GM19238 (cell line): ENCODE measurements at regions not wholly inside any gene's neighbourhood (a gene's known extent, or its start where the extent isn't known, plus 50 kb on each side); places are given as distances from the start of the nearest gene placed in this dataset.
"Not testable (repeated sequence)": the region's sequence is repeated elsewhere in the genome, so short reads cannot be mapped to it uniquely, and the experiment has no call there.

Experiments
- DNase-seq: peaks from one replicate; pipeline ENCODE4 v3.0.0; 2011; ENCODE audit warnings: low spot score; ENCODE audit not compliant: insufficient read length

- DNase-seq, result not testable (repeated sequence)
Observed at GRCh38 chr5:85994653-85995052, 623.1 kb upstream of the COX7C start.

GRCh38 chr5:85998656-85999055 is 619.1 kb upstream of the COX7C start:
- no peak for DNase-seq

GRCh38 chr5:86008293-86008692 is 609.4 kb upstream of the COX7C start:
- DNase-seq, result no peak

- DNase-seq, result no peak
Observed at GRCh38 chr5:86008704-86009103, 609.0 kb upstream of the COX7C start.

- no peak for DNase-seq
Observed at GRCh38 chr5:86011937-86012336, 605.8 kb upstream of the COX7C start.

- DNase-seq, result no peak
Observed at GRCh38 chr5:86029308-86029707, 588.4 kb upstream of the COX7C start.

GRCh38 chr5:86030753-86031152 is 587.0 kb upstream of the COX7C start:
- no peak for DNase-seq

- no peak for DNase-seq
Observed at GRCh38 chr5:86038566-86038965, 579.2 kb upstream of the COX7C start.

- no peak for DNase-seq
Observed at GRCh38 chr5:86039351-86039750, 578.4 kb upstream of the COX7C start.

GRCh38 chr5:86070719-86071118 is 547.0 kb upstream of the COX7C start:
- no peak for DNase-seq

GRCh38 chr5:86074297-86074696 is 543.4 kb upstream of the COX7C start:
- DNase-seq, result no peak

GRCh38 chr5:86075139-86075538 is 542.6 kb upstream of the COX7C start:
- DNase-seq, result no peak

- DNase-seq, result no peak
Observed at GRCh38 chr5:86095092-86095491, 522.6 kb upstream of the COX7C start.

GRCh38 chr5:86101966-86102365 is 515.8 kb upstream of the COX7C start:
- no peak for DNase-seq

GRCh38 chr5:86108825-86109224 is 508.9 kb upstream of the COX7C start:
- no peak for DNase-seq

GRCh38 chr5:86112249-86112648 is 505.5 kb upstream of the COX7C start:
- DNase-seq, result no peak

GRCh38 chr5:86115164-86115563 is 502.6 kb upstream of the COX7C start:
- no peak for DNase-seq

GRCh38 chr5:86118542-86118941 is 499.2 kb upstream of the COX7C start:
- no peak for DNase-seq

- DNase-seq, result no peak
Observed at GRCh38 chr5:86124333-86124732, 493.4 kb upstream of the COX7C start.

GRCh38 chr5:86125731-86126601 is 491.8 kb upstream of the COX7C start:
- DNase-seq, result no peak

- no peak for DNase-seq
Observed at GRCh38 chr5:86127696-86128095, 490.0 kb upstream of the COX7C start.

- no peak for DNase-seq
Observed at GRCh38 chr5:86129009-86129408, 488.7 kb upstream of the COX7C start.

GRCh38 chr5:86137297-86137696 is 480.4 kb upstream of the COX7C start:
- no peak for DNase-seq
